Right lobe of liver (tissue), 6 donors: ENCODE measurements at regions not wholly inside any gene's neighbourhood (a gene's known extent, or its start where the extent isn't known, plus 50 kb on each side); places are given as distances from the start of the nearest gene placed in this dataset.

ENCODE experiments used
- ATAC-seq, 4 donors: fragments of 200-7000 bp; cut with Tn5 transposase; one replicate each; pipeline ENCODE4 v1.9.1; 2020; ENCODE audit warnings: mild to moderate bottlenecking in 4 of 4, moderate library complexity in 4 of 4
- DNase-seq, 3 donors: peaks; one replicate each; pipeline ENCODE4 v3.0.0-alpha.2; 2020
- H3K27ac ChIP-seq, 3 donors: fragments of 200-600 bp; one replicate each; pipeline ENCODE4 v1.8.0; 2022
- H3K27me3 ChIP-seq, 2 donors: fragments of 200-600 bp; one replicate each; pipeline ENCODE4 v1.8.0; 2022
- H3K36me3 ChIP-seq, 4 donors: fragments of 200-600 bp; sonication (generic) in 1 of 4; one replicate each; pipeline versions ENCODE4 v1.5.1 to v1.8.0; 2017 to 2022; ENCODE audit warnings: control low read depth in 1 of 4
- H3K4me1 ChIP-seq, 4 donors: fragments of 200-600 bp; sonication (generic) in 1 of 4; one replicate each; pipeline versions ENCODE4 v1.5.1 to v1.8.0; 2017 to 2022; ENCODE audit warnings: control low read depth in 1 of 4
- H3K4me3 ChIP-seq, 3 donors: fragments of 200-600 bp; one replicate each; pipeline ENCODE4 v1.8.0; 2022
- H3K9me3 ChIP-seq, 4 donors: fragments of 200-600 bp; sonication (generic) in 1 of 4; one replicate each; pipeline versions ENCODE4 v1.5.1 to v1.8.0; 2017 to 2022; ENCODE audit warnings: control low read depth in 1 of 4
- POLR2A ChIP-seq: fragments of 450-650 bp; IDR thresholded peaks from one replicate; pipeline ENCODE4 v1.6.1; 2017; ENCODE audit warnings: antibody characterized with exemption, mild to moderate bottlenecking
- WGBS: methylation state at CpG from one replicate; pipeline ENCODE4 v1.1.6; 2018; ENCODE audit warnings: low coverage, low lambda C conversion rate; ENCODE audit not compliant: insufficient coverage; ENCODE audit errors: missing lambda C conversion rate; 5-methylcytosine and 5-hydroxymethylcytosine counted together
- intact Hi-C, 2 donors: fragments of 100-400 bp; cut with DNase I; formaldehyde crosslinking; loops; one replicate each; pipeline versions ENCODE4 v1.11.2 to v1.14.1; 2022
- TF ChIP-seq, protein P1 (sequence below), 4 donors: fragments of 200-600 bp in 3 of 4; fragments of 450-650 bp in 1 of 4; IDR thresholded peaks; one replicate each; pipeline versions ENCODE4 v1.5.1 to v1.8.0; 2016 to 2022; ENCODE audit warnings: antibody characterized with exemption in 4 of 4, mild to moderate bottlenecking in 2 of 4
- donor health status: DM: no; HTN: yes; CAD: no.
- donor health status: DM: no; HTN: no; CAD: no.
- donor health status: DM: no; HTN: no; CAD: no.
- donor health status: DM: no; HTN: yes; CAD: no.
- donor health status: DM: no; HTN: yes; CAD: no.

DNA sequence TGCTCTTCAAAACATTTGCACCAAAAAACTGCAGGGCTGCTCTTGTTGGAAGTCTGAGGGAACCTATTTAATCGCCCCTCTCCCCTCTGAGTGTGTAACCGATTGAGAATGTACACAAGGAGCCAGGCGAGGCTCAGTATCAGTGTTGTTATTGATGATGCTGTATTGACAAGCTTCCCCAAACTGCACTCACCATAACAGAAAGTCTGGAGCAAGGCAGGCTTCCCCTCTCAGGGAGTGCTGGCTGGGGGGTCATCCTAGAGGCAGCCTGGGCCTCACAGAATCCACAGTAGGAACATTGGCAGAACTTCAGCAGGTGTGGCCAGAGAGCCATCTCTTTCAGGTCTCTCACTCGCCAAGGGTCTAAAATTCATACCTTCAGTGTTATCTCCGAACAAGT is 58.1 kb upstream of the TUNAR start:
- Histone ChIP-seq H3K4me3 (no peak overlapping the region), H3K4me1 (no peaks in the 10 kb centered on the region), H3K27me3 (no peaks in the 10 kb centered on the region), H3K9me3 (no peaks in the 10 kb centered on the region), H3K36me3 (no peaks in the 10 kb centered on the region), H3K27ac (no peak overlapping the region)
- DNase-seq (no peak), ATAC-seq (no peak)
- no peak for TF ChIP-seq POLR2A
- TF ChIP-seq, protein P1, sequence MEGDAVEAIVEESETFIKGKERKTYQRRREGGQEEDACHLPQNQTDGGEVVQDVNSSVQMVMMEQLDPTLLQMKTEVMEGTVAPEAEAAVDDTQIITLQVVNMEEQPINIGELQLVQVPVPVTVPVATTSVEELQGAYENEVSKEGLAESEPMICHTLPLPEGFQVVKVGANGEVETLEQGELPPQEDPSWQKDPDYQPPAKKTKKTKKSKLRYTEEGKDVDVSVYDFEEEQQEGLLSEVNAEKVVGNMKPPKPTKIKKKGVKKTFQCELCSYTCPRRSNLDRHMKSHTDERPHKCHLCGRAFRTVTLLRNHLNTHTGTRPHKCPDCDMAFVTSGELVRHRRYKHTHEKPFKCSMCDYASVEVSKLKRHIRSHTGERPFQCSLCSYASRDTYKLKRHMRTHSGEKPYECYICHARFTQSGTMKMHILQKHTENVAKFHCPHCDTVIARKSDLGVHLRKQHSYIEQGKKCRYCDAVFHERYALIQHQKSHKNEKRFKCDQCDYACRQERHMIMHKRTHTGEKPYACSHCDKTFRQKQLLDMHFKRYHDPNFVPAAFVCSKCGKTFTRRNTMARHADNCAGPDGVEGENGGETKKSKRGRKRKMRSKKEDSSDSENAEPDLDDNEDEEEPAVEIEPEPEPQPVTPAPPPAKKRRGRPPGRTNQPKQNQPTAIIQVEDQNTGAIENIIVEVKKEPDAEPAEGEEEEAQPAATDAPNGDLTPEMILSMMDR (IDR thresholded peaks at IDR 0.05): no peak
- intact Hi-C loops: no loop called here
- WGBS: 43% methylated on average over 5 of the region's 5 CpGs

DNA sequence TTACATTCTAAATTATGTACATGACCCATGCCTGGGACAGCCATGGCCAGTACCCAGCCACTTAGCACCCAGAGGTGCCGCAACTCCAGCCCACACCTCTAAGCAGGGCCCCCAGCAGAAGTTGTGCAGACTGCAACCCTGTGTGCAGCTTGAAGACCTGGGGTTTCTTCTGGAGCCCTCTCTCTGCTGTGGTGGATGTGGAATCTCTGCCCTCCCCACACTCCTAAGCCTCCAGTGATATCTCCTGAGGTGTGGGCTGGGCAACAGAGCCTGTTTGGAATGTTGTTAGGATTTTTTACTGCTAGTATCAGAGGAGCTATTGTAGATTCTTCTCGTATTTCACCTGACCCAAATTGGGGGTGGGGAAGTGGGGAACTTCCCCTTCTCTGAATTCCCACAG is 59.4 kb upstream of the TUNAR start:
- H3K36me3 ChIP-seq: no peaks in the 10 kb centered on the region
- H3K4me1 ChIP-seq: no peaks in the 10 kb centered on the region
- TF ChIP-seq, protein P1 (IDR thresholded peaks at IDR 0.05): no peak
- no peak for TF ChIP-seq POLR2A
- H3K9me3 ChIP-seq: no peaks in the 10 kb centered on the region
- H3K27me3 ChIP-seq: no peaks in the 10 kb centered on the region
- H3K27ac ChIP-seq: no peak overlapping the region
- H3K4me3 ChIP-seq: no peak overlapping the region
- intact Hi-C loops: no loop called here
- DNase-seq: no peak
- no peak for ATAC-seq
- 38% methylated on average over 1 of the region's 2 CpGs for WGBS

DNA sequence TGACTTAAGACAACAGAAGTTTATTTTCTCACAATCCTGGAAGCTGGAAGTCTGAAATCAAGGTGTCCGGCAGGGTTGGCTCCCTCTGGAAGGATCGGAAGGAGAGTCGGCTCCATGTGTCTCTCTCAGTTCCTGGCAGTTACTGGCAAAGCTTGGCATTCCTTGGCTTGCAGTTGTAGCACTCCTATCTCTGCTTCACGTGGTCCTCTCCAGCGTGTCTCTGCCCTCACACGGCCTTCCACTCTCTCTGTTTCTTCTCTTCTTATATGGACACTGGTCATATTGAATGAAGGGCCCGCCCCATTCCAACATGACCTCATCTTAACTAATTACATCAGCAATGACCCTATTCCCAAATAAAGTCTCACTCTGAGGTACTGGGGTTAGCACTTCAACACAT is 60.1 kb upstream of the TUNAR start:
- intact Hi-C loops: no loop called here
- H3K4me3 ChIP-seq: no peak overlapping the region
- no peaks in the 10 kb centered on the region for H3K36me3 ChIP-seq
- ATAC-seq: no peak
- H3K4me1 ChIP-seq: no peaks in the 10 kb centered on the region
- no peaks in the 10 kb centered on the region for H3K9me3 ChIP-seq
- no peak for DNase-seq
- no peak overlapping the region for H3K27ac ChIP-seq
- H3K27me3 ChIP-seq: no peaks in the 10 kb centered on the region
- 53% methylated on average over 7 of the region's 7 CpGs for WGBS
- TF ChIP-seq, protein P1 (IDR thresholded peaks at IDR 0.05): no peak
- no peak for TF ChIP-seq POLR2A

DNA sequence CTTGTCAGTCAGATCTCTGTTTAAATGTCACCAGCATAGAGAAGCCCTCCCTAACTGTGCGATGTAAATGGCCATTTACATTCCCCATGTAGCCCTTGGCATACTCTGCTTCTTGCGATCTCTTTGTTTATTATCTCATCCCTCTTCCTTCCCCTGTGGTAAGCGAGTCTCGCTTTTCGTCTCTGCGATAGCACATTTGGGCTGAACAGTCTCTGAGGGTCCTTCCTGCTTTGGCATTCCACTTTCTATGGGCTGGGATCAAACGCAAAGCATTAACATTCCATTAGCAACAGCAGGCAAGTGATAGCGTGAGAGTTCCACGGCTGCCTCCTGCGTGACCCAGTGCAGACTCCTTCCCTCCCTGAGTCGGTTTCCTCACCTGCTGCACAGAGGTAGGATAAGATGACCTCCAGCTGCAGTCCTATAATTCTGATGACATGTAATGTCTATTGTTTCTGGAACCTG is 61.4 kb upstream of the TUNAR start:
- no peaks in the 10 kb centered on the region for H3K4me1 ChIP-seq
- intact Hi-C loops: no loop called here
- H3K4me3 ChIP-seq: no peak overlapping the region
- no peaks in the 10 kb centered on the region for H3K9me3 ChIP-seq
- no peak for ATAC-seq
- H3K36me3 ChIP-seq: no peaks in the 10 kb centered on the region
- whole genome bisulfite sequencing: 18% methylated on average over 11 of the region's 11 CpGs
- TF ChIP-seq, protein P1 (IDR thresholded peaks at IDR 0.05): no peak
- no peak for TF ChIP-seq POLR2A
- no peak overlapping the region for H3K27ac ChIP-seq
- no peaks in the 10 kb centered on the region for H3K27me3 ChIP-seq
- DNase-seq: no peak
